NCI-H345 treated with DMSO at 0.1 percent for 48 hours (cell line): ENCODE measurements at regions not wholly inside any gene's neighbourhood (a gene's known extent, or its start where the extent isn't known, plus 50 kb on each side); places are given as distances from the start of the nearest gene placed in this dataset.

ENCODE experiments used
- DNase-seq: peaks from one replicate; lab custom pipeline; 2025; ENCODE audit not compliant: unreplicated experiment; lab: John Stamatoyannopoulos, UW

- DNase-seq = no peak
These were observed 88.4 kb downstream of the CTTN start for GRCh38 chr11:70486731-70487130.

GRCh38 chr11:70487160-70487559, 88.8 kb downstream of the CTTN start:
- DNase-seq = no peak

GRCh38 chr11:70487756-70488155, 89.4 kb downstream of the CTTN start:
- no peak for DNase-seq

- no peak for DNase-seq
These were observed 89.9 kb downstream of the CTTN start for GRCh38 chr11:70488171-70488703.

GRCh38 chr11:70489276-70489675, 90.9 kb downstream of the CTTN start:
- DNase-seq = no peak

- no peak for DNase-seq
These were observed 91.9 kb downstream of the CTTN start for GRCh38 chr11:70490208-70490607.

GRCh38 chr11:70490723-70491558, 92.6 kb downstream of the CTTN start:
- no peak for DNase-seq

- DNase-seq = no peak
These were observed 93.6 kb downstream of the CTTN start for GRCh38 chr11:70491696-70492472.

- no peak for DNase-seq
These were observed 94.8 kb downstream of the CTTN start for GRCh38 chr11:70493089-70493474.

GRCh38 chr11:70493891-70494290, 95.6 kb downstream of the CTTN start:
- no peak for DNase-seq

GRCh38 chr11:70494559-70495350, 96.4 kb downstream of the CTTN start:
- no peak for DNase-seq

- DNase-seq = no peak
These were observed 97.3 kb downstream of the CTTN start for GRCh38 chr11:70495351-70496310.

- DNase-seq = no peak
These were observed 98.5 kb downstream of the CTTN start for GRCh38 chr11:70496591-70497535.

- DNase-seq = no peak
These were observed 99.3 kb downstream of the CTTN start for GRCh38 chr11:70497536-70498075.

GRCh38 chr11:70498171-70498571, 99.8 kb downstream of the CTTN start:
- DNase-seq = no peak

GRCh38 chr11:70498976-70499801, 100.9 kb downstream of the CTTN start:
- no peak for DNase-seq

GRCh38 chr11:70500076-70500847, 101.9 kb downstream of the CTTN start:
- DNase-seq = no peak
